ENCODE measurements at regions not wholly inside any gene's neighbourhood (a gene's known extent, or its start where the extent isn't known, plus 50 kb on each side); places are given as distances from the start of the nearest gene placed in this dataset.

DNA sequence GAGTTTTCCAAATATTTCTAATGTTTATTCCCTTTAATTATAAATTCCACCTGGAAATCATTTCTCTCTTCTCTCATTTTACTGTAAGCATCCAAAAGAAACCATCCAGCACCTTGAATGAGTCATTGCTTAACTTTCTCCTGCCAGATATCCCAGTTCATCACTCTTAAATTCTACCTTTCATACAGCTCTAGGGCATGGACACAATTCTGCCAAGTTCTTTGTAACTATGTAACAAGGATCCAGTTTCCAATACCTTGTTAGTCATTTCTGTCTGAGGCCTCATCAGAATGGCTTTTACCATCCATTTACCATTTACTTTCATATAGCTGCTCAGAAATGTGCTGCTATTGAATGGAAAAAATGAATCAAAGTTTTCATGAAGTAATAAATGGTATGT, 455.4 kb upstream of the TENM4 start:
- TF ChIP-seq POLR2A (IDR thresholded peaks at IDR 0.05; ENCODE audit: low read length) (no peak), GATA1 (IDR thresholded peaks at IDR 0.05; ENCODE audit: low read depth, low read length) (no peak)
